Endothelial cell of hepatic sinusoid (primary cell): ENCODE measurements at regions not wholly inside any gene's neighbourhood (a gene's known extent, or its start where the extent isn't known, plus 50 kb on each side); places are given as distances from the start of the nearest gene placed in this dataset.

Experiments used
- in situ Hi-C: cut with HindIII; loops from 2 replicates; pipeline ENCODE4 v1.10.0; 2017; ENCODE audit warnings: low sequenced_read_pairs

DNA sequence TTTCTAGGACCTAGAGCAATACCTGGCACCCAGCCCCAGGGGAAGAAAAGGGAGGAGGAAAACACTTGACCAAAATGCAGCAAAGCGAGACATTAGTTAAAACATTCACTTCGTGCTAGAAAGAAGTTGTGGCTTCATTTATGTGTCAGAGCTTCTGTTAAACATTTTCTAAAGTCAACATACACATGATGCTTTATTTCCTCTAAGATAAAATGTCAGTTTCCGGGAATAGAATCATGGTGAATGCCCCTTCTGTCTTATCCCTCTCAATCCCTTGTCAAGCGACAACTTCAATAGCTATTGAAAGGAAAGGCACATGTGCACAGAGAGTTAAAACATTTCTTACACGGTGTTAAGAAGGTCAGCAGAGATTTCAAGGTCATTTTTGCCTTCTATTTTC, 404.6 kb upstream of the CWC22 start:
- in situ Hi-C loops = no loop called here

DNA sequence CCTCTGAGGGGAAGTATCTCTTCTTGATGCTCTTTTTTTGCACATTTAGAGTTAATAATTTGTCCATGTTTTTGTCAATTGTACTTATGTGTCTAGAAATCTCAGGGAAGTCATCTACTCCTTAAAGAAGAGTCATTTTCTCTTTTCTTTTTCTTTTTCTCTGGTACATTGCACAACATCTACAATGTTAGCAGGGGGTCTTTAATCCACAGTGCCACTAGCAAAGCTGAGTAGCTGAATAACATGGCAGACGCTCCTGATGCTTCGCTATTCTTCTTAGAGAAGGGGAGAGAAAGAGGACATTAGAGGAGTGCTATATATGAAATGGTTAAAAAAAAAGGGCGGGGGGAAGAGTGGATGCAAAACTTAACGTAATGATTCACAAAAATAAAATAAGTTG, 399.6 kb upstream of the CWC22 start:
- in situ Hi-C loops = no loop called here

DNA sequence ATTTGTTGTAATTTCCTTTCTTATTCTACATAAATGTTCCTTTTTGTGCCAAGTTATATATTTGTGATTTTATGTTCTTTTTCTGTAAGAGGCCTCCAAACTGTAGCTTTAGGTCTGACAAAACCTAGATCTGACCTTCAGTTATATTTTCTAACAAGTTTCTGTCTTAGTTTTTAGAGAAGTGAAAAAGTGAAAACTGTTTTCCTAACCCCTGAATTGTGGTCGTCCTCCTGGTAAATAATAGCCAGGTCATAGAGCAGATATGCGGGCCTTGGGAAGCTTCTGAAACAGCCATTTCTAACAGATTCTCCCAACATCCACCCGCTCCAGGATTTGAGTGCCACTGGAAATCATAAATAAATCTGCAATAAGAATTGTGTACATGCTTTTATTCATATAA, 398.4 kb upstream of the CWC22 start:
- in situ Hi-C loops = no loop called here

DNA sequence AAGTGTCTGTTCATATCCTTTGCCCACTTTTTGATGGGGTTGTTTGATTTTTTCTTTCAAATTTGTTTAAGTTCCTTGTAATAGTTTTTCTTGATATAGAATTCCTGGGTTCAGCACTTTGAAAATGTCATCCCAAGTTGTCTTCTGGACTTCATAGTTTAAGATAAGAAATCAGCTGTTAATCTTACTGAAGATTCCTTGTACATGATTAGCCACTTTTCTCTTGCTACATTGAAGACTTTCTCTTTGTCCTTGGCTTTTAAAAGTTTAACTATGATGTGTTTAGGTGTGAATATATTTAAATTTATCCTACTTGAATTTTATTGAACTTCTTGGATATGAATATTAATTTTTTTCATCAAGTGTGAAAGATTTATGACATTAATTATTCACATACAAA, 387.2 kb upstream of the CWC22 start:
- in situ Hi-C loops = no loop called here

DNA sequence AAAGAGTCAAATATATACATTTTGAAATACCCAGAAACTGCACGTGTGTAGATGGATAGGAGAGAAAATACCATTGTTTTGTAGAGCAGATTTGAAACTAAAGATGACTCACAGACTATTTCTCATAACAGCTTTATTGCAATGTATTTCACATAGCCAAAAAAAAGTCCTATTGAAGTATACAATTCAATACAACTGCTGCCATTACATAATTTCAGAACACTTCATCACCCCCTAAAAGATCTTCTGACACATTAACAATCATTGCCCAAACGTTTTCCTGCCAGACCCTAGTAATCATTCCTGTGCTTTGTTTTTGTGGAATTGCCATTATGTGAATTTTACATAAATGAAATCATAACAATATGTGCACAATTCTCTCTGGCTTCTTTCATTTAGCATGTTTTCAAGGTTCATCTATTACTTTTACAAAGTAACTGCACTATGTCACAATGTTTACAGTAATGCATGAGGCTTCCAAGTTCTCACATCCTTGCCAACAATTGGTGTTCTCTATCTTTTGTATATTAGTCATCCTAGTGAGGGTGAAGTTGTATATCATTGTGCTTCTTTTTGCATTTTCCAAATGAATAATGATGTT, 378.6 kb upstream of the CWC22 start:
- in situ Hi-C loops = no loop called here

GRCh38 chr2:180376066-180376465, 369.0 kb upstream of the CWC22 start:
- in situ Hi-C loops = no loop called here

- in situ Hi-C loops = no loop called here
Measured at GRCh38 chr2:180374502-180375281, 367.6 kb upstream of the CWC22 start.

DNA sequence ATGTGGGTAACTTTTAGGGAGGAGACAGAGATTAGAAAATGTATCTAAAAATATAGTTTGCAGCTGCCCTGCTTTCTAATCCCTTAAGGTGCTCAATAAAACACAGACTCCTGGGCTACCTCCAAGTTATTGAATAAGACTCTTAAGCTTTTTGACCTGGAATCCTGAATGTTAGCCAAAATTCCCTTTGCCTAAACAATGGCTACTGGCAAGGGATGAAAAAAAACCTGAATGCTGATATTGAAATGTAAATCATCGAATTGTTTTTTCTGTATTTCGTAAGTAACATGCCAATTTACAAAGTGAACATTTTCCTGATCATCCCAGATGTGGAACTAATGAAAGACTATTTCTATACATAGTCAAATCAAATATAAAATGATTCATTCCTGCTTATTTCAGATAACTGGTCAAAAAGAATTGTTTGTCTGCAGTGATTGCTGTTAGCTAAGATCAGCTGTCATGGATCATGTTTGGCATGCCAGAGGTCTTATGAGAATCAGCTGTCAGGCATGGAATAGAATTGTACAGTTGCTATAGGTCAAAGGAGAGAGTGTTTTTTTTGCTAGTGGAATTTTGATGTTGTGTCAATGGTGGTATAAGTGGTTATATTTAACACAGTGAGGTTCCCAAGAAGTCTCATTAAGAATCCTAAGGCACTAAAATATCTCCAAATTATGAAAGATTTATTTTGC, 363.6 kb upstream of the CWC22 start:
- in situ Hi-C loops = no loop called here

DNA sequence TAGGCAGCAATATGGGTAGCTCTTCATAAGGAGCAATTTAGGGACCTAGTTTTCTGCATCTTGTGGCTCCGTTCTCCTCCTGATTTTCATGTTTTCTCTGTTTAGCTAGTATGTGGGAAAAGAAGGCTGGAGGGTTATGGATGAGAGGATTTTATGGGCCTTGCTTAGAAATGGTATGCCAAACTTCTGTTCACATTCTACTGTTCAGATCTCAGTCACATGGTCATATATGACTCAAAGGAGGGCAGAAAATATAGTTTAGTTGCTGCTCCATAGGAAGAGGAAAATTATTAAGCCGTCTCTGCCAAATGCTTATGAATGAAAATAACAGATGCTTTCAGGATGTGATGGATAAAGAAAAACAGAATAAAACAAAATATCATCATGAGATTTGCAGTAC, 361.8 kb upstream of the CWC22 start:
- in situ Hi-C loops = no loop called here

- in situ Hi-C loops = no loop called here
Measured at GRCh38 chr2:180367815-180368214, 360.7 kb upstream of the CWC22 start.

GRCh38 chr2:180366481-180366880, 359.4 kb upstream of the CWC22 start:
- in situ Hi-C loops = no loop called here

GRCh38 chr2:180364719-180365118, 357.6 kb upstream of the CWC22 start:
- in situ Hi-C loops = no loop called here

- in situ Hi-C loops = no loop called here
Measured at GRCh38 chr2:180360283-180360618, 353.2 kb upstream of the CWC22 start.

- in situ Hi-C loops = no loop called here
Measured at GRCh38 chr2:180359522-180360282, 352.6 kb upstream of the CWC22 start.

DNA sequence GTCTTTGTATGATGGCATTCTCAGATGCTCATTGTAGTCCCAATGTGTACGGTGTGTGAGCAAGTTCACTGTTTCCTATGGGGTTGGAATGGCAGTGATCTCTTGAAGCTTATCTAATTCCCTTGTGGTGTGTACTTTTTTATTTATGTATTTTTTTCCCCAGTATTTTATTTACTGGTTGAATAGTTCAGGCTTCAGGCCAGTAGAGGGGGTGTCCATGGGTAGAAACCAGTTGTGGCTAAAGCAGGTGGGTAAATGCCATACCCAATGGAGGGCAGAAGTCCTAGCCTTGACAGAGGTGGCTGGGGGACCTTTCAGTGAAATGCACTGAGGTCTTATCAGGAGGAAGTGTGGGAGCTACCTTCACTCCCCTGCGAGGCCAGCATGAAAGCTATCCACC, 351.4 kb upstream of the CWC22 start:
- in situ Hi-C loops = no loop called here

- in situ Hi-C loops = no loop called here
Measured at GRCh38 chr2:180356676-180357075, 349.6 kb upstream of the CWC22 start.

DNA sequence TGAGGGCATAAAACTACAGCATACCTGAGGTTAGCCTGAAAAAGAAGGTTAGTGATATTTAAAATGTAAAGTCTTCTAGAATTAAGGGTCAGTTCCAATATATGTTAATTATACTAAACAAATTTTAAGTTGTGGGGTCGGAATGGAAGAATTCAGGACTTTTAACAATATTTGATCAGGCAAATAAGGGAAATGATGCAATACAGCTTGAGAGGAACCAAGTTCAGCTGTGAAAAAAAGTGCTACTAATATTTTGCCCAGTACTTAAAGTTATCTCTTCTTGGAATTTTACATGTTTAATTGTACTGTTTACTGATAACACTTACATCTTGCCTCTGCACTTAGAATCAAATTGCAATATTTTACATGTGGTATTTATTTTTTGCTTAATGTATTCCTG, 345.5 kb upstream of the CWC22 start:
- in situ Hi-C loops = no loop called here

DNA sequence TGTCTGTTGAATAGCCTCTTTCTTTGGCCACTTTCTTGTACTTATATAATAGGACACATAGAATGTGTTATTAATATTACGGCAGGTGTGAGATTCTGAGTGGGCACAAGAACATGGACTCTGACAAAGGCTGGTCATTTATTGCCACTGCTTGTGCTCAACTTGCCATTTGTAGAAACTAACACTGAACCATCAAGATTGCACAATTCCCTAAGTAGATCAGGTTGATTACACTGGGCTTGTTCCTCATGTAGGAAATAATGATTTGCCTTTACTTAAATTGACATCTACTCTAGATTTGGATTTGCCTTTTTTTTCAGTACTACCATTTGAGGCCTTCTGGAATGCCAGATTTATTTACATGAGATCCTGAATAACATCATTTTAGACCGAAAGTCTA, 342.7 kb upstream of the CWC22 start:
- in situ Hi-C loops = no loop called here

GRCh38 chr2:180343528-180344345, 336.6 kb upstream of the CWC22 start:
- in situ Hi-C loops = no loop called here

DNA sequence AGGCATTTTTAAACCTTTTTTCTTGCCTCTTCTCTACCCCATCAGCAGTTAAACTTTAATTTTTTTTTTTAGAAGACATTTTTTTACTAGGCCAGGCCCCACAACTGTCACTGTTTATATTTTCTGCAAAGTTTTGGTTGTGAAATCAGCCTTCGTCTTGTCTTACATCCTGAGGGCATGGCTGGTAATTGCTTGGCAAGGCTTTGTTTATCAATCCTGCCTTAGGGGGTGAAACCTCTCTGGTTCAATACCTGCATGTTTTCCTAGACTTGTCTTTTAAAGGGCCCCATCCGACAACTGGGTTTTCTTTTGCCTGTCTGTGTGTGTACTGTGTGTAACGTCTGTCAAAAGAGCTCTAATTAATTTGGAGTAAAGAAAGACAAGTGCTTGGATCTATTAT, 330.0 kb upstream of the CWC22 start:
- in situ Hi-C loops = no loop called here

DNA sequence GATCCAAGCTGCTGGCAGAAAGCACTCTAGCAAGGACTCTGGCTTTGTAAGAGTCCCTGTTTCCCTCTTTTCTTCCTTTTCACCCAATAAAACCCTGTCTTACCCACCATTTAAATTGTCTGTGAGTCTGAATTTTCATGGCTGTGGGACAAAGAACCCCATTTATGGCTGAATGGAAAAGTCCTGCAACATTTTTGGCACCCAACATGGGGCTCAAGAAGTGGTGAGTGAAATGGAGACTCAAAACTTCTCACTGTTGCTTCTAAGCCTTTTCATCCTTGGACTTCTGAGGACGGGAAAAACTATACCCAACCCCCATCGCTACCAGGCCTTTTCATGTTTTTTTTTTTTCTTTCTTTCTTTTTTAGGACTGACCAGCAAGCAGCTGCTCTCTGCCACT, 329.5 kb upstream of the CWC22 start:
- in situ Hi-C loops = no loop called here
